Stimulated activated CD4-positive, alpha-beta T cell treated with anti-CD3 and anti-CD28 coated beads, TNF-alpha, amount 100 ng/mL, for 48 hours (primary cell): ENCODE measurements at regions not wholly inside any gene's neighbourhood (a gene's known extent, or its start where the extent isn't known, plus 50 kb on each side); places are given as distances from the start of the nearest gene placed in this dataset.

Experiments used
- DNase-seq, 3 donors: peaks; one replicate each; pipeline ENCODE4 v3.0.0-alpha.2; 2020; ENCODE audit warnings: low read depth in 3 of 3

DNA sequence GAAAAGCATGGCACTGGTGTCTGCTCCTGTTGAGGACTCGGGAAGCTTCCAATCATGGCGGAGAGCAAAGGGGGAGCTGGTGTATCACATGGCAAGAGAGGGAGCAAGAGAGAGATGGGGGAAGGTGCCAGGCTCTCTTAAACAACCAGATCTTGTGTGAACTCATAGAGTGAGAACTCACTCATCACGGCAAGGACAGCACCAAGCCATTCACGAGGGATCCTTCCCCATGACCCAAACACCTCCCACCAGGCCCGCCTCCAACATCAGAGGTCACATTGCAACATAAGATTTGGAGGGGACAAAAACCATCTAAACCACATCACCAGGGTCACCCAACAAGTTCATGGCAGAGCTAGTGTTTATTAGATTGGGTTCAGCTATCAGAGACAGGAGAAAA is 218.7 kb upstream of the BCOR start:
- DNase-seq = no peak

DNA sequence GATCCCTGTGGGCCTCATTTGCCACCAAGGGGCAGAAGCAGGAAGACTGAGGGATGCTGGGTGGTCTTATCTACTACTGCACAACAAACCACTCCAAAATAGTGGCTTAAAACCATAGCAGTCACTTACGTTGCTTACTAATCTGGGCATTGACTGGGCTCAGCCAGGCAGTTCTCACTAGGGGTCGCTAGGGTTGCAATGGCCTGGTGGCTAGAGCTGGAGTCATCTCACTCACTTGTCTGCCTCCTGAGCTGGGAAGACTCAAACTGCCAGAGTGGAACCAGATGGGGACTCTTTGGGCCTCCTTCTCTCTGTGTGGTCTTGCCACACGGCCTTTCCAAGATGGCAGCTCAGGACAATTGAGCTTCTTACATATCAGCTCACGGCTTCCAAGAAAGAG is 216.3 kb upstream of the BCOR start:
- DNase-seq = no peak

DNA sequence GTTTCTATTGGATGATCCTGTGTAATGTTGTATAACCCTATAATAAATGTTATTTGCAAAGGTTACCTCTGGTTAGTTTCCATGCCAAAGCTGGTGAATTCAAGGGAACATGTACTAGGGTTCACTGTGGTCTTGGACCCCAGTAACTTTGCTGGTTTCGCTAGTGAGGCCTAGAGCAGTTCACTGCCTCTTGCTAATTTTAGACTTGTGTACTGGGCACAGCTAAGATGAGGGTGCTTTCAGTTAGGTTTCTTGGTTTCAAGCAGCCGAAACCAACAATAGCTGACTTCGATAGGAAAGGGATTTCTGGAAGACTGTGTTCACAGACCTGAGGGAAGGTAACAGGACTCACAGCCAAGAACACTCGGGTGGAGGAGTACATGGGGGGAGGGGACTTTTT is 215.5 kb upstream of the BCOR start:
- DNase-seq = no peak

DNA sequence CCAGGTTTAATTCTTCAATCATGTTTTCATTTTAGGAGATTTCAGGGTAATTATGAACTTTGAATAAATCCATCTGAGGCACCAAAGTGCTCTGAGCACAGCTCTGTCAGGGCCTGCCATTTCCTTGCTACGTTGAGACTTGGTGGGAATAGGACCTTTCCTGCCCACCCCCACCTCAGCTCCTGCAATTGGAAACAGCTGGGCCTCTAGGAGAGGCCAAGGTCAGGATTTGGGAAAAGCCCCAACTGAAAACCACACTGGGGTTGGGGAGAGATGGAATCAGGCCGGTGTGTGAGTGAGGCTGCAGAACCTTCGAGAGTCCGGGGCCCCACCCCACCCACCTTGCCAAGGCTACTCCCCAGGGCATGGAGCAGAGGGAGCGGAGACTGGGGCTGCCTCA is 212.7 kb upstream of the BCOR start:
- no peak for DNase-seq

DNA sequence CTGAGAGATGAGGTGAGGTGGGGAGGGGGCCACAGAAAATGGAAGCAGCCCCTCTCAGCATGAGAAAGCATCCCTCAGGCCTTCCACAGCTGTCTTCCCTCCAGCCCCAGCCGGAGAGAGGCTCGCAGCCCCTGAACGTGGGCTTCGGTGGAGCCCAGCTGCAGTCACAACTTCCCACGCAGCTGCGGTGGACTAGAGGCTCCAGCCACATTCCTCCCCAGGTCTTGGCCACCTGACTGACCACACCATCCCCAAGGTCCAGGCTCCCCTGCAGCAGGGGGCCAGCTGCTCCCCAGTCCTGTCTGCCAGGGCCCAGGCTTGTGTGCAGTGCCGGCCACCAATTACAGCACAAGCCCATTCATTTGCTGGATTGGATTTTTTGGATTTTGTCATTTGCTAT is 212.3 kb upstream of the BCOR start:
- no peak for DNase-seq

DNA sequence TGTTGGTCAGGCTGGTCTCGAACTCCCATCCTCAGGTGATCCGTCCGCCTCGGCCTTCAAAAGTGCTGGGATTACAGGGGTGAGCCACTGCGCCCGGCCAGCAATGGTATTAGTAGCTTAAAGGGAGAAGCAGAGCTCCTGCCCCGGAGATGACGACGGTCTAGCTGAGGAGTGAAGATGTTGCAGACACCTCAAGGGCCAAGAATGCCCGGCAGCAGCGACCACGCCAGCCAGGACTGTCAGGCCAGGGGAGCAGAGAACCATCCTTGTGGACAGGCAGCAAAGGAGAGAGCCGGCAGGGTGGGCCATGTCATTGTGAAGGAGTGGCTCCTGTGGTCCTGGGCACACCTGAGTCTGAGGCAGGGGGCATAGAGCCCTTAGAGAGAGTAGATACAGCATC is 210.1 kb upstream of the BCOR start:
- DNase-seq = no peak

DNA sequence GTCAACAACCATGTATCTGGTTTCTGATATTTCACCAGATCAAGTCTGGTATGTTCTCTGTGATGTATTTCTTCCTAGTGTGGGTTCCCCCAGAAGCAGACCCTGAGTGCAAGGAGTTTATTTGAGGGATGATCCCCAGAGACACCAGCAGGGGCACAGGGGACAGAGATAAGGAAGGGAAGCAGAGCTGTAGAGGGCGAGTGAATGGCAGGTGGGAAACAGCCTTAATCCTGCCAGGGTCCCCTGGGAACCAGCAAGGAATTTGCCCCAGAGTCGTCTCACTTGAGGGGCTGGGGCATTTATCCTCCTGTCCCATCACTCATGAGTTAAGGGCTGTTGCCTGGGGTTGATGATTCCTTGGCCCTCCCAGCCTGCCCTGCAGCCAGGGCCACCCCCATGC is 206.4 kb upstream of the BCOR start:
- no peak for DNase-seq

DNA sequence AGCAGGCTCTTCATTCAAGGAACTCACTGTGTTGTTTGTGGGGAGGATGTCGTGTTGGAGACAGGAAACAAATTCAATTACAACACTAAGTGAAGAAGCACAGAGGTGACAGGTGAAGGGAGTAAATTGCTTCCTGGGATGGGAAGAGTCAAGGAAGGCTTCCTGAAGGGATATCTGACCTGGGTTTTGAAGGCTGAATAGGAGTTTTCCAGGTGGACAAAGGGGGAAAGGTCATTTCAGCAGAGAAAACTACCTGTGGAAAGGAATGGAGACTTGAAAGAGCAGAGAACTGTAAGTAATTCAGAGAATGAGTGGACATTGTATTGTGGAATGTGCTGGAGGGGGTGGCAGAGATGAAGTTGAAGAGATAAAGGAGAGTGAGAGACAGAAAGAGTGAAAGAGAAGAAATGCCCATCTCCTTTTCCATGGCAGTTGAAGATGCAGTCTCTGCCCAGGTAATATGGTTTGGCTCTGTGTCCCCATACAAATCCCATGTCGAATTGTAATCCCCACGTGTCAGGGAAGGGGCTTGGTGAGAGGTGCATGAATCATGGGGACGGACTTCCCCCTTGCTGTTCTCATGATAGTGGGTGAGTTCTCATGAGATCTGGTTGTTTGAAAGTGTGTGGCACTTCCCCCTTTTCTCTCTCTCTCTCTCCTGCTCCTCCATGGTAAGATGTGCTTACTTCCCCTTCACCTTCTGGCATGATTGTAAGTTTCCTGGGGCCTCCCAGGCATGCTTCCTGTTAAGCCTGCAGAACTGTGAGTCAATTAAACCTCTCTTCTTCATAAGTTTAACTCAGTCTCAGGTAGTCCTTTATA is 205.7 kb upstream of the BCOR start:
- no peak for DNase-seq

DNA sequence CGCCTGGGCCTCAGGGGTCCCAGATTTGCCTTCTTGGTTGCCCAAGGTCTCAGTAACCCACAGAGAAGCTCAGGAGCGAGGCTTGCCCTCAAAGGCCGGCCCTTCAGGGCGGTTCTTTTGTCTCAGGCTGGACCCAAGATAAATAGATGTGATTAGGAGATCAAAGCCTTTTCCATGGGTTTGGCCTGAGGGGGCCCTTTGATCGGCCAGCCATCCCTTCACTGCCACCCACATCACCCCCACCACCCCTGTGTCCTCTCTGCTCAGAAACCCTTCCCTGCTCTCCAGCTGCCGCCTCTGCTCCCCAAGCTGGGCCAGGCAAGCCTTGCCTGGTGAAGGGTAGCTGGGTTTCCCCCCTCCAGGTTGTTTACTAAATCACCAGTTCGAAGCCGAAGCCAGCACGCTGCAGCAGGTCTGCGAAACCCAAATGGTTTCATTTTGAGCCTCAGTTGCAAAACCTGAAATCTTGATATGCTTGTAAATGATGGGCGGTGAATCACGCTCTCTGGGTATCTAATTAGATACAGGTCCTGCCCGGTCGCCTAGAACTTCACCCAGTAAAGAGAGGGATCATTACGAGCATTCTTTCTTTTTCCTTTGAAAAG is 202.6 kb upstream of the BCOR start:
- DNase-seq = no peak

DNA sequence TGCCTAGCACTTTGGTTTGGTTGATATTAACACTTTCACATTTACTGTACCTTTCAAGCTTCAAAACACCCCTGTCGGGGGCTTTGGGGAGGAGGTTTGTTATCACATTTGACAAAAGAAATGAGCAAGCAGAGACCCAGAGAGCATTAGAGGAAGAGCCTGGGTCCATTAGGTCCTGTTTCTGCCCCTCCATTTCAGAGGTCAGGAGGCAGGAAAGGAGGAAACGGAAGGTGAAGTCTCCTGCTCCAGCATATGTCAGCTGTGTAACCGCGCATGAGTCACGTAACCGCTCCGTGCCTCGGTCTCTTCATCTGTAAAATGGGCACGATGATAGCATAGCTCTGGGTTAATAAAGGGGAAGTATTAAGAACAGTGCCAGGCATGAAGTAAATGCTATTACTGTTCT is 201.9 kb upstream of the BCOR start:
- DNase-seq = no peak

DNA sequence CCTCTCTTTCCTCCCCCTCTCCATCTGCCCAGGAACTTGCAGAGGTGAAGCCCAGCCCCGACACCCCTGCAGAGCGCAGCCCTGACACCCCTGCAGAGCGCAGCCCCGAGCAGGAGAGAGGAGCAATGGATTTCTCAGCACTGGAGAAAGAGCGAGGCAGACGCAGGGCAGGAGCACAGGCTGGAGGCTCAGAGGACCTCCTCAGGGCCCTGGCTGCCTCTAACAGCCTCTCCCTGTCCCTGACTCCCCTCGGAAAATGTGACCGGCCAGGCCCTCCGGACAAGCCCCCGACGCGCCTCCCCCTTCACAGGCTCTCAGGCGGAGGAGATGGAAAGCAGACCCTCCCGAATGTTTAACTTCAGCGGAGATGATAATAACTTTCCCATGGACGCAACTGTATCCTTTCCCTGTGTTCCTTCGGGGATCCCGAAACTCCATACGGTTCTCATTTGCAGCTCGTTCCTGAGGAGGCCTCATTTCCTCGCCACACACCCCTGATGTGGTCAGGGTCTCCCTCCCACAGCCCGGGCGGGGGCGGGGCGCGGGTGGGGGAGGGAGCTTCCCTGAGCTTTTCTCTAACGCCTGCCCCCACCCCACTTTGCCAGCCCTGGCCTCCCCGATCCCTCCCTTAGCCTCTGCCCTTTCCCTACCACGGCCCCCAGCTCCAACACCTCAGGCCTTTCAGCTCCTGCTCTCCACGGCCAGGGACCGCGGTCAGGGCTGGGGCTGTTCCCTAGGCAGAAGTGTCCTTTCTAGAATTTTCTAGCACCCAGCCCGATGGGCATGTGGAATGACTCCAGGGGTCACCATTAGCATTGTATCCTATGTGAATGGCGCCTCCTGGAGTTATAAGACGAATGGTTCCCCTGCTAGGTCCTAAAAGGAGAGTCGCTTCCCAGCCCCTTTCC is 201.1 kb upstream of the BCOR start:
- no peak for DNase-seq

DNA sequence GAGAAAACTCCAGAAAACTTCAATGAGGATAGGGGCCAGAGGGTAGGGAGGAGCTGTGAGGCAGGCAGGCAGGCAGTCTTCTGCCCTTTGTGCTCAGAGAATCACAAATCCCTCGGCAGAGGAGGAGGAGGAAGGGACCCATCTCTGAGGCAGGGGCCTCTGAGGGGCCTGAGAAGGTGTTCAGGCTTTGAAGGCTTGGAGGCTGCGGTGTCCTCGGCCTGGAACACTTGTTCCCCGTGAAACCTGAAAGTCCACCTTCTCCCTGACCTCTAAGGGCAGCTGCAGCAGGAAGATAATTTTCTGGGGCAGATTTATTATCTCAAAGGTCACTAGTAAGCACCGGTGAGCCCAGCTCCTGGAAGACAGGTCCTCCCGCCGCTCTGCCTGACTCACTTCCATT is 200.3 kb upstream of the BCOR start:
- no peak for DNase-seq

DNA sequence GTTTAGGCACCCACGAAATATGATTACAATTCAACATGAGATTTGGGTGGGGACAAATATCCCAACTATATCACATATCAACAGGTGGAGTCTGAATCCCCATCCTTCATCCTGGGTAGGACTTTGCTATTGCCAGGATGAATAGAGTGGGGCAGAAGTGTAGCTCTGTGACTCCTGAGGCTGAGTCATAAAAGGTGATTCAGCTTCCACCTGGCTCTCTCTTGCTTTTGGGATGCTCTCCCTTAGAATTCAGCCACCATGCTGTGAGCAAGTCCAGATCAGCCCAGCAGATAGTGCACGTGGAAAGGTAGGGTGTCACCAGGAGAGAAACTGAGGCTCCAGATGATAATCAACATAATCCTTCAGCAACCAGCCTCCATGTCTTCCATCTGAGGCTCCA is 193.8 kb upstream of the BCOR start:
- DNase-seq = no peak

DNA sequence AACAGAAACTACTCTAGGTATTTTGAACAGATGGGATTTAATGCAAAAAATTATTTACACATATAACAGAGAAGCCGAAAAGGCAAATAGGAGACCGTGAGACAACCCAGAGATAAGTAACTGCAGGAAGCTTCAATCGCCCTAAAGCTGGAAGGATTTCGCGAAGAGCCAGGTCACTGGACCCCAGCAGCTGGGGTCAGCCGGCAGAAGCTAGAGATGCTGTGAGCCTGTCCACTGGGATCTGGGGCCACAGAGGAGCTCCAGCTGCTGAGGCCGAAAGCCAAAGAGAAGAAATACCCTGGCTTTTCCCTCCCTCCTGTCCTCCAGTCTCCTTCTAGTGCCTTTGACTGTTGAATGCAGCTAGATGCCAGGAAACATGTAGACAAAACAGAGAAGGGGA is 192.8 kb upstream of the BCOR start:
- DNase-seq = no peak

DNA sequence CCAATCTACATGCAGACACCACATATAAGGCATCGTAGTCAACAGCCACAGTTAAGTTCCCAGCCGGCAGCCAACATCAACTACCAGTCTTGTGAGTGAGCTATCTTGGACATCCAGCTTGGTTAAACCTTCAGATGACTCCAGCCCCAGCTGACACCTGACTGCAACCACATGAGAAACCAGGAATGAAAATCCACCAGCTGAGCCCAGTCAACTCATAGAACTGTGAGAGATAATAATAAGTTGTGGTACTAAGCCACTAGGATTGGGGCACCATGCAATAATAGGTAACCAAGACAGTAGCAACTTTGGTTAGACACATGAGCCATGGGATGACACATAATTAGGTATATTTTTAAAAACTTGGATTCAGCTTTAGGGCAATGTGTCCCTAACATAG is 188.1 kb upstream of the BCOR start:
- DNase-seq = no peak

DNA sequence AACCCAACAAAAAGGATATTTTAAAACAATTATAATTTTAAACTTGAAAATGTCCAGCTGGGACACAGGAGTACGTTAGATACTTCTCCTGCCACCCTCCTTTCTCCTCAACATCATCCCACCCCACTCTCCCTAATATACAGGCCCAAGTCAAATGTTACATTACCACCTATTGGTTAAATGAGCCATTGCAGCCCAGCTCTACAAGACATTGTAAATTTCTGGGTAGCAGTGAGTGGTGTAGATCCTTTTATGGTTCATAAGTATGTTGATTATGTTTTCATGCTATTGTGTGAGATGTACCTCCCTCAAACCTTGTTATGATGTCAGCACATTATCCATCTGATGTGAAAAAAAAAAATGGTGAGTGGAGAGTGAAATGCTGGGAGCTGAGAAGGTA is 187.1 kb upstream of the BCOR start:
- no peak for DNase-seq

DNA sequence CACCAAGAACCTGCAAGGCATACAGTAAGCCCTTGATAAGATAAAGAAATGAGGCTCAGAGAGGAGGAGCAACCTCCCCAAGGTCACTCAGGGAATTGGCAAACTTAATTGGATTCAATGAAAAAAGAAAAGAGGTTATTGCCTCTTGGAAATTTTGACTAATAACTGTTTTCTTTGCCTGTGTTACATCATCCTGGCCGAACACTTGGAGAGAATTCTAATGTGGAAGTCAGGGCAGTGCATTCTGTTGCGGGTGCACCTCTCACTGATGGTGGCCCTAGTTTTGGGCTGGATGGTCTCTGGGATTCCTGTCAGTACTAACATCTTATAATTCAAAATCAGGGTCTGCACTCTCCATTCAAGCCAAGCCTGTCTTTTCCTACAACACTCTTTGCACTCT is 186.2 kb upstream of the BCOR start:
- no peak for DNase-seq

DNA sequence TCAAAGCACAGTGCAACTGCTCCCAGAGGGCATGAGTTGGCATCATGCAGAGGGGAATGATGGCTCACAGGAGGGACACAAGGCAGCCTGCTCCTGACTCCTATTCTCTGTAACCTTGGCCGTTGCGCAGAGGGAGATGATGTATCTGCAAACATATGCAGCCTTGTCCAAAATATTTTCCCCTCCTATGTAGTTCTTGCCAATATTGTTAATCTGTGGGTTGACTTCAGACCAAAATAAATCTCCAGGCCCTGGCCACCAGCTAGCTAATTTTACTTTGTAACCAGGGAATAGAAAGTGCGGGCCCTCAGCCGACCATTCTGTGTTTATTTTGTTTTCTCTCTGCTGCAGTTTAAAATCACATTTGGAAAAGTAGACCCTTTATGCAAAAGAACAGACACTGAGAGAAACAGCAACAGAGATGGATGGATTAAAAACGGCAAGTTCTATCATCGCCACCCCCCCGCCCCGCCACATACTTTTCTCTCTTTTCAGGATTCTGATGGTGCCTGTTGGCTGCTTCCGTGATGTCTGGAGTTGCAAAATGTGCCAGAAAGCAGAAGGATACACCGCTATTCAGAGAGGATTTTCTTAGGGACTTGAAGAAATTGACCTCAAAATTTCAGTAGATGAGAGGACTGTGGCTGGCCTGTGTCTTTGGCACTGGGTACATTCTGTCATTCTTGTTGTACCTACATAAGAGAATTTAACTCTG is 185.3 kb upstream of the BCOR start:
- no peak for DNase-seq

DNA sequence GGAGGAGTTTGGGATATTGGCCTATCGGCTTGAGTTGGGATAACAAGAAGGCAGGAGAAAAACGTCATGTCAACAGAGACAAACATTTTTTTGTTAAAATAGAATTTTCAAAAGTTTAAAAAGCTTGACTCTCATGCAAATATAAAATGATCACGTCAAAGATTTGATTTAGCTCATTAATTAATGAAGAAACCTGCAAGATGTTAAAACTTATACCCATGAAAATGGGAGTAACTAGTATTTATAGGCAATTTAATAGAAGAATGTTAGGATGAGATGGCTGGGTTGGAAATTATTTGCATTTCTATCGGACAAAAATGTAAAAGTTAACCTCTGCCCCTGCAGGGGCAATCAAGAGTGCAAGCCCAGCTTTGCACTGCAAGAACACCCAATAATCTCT is 184.6 kb upstream of the BCOR start:
- no peak for DNase-seq

DNA sequence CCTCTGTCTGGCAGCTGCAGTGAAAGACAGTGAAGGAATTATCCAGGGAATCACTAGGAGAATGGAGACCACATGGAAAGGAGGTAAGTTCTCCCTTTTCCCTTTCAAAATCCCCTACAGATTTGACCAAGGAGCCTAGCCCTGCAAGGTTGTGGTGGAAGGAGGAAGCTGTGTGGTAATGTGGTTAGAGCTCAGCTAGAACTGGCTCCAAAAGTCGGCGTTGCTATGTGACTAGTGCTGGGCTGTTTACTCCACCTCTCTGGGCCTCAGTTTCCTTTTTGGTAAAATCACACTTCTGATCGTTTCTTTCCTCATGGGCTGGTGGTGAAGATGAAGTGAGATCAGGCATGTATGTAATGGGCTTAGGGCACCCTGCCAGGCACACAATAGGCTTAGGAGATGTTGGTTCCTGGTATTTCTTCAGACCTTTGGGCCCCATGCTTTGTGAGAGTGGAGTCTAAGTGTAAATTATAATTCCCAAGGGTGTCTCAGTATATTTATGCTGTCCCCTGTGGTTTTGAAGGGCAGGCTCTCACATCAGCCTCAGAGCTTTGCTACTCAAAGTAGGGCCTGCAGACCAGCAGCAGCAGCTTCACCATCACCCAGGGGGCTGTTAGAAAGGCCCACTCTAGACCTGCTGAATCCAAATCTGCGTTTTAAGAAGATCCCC is 183.7 kb upstream of the BCOR start:
- DNase-seq = no peak

DNA sequence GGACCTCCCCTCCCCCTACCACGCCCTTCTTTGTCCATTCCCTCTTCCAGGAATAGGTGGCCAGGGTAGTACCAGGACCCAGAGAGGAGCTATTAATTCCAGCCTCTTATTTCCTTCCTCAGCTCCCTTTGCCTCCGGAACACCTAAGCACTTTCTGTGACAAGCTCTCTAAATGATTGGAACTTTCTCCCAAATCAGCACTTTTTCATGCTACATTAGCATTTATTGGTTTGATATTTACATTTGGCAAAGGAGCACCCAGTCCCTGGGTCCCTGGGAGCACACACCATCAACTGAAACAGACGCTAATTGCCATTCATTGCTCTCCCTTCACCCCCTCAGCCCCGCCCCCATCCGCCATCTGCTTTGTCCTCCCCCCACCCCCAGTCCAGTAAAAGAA is 182.0 kb upstream of the BCOR start:
- DNase-seq = no peak

DNA sequence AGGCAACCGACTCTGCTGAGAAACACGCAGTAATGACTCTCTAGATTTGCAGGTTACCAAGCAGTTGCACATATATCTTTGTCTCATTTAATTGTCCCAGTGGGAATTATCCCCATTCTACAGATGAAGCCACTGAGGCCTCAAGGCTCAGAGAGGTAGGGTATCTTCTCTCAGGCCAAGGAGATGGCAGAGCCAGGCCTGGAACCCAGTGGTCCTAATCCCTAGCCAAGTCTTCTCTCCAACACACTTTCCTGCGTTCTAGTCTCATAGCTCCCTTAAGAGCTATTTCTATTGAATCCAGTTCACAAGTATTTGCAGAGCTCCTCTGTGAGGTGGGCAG is 181.3 kb upstream of the BCOR start:
- no peak for DNase-seq
